ENCODE measurements at regions not wholly inside any gene's neighbourhood (a gene's known extent, or its start where the extent isn't known, plus 50 kb on each side); places are given as distances from the start of the nearest gene placed in this dataset.
"Not testable (repeated sequence)": the region's sequence is repeated elsewhere in the genome, so short reads cannot be mapped to it uniquely, and the experiment has no call there.

- H3K4me1 ChIP-seq (ENCODE audit: control insufficient read depth in 1 of 2, insufficient read depth in 2 of 2, low read length in 2 of 2); H3K9ac ChIP-seq (ENCODE audit: low read length); H3K9me2 ChIP-seq (ENCODE audit: insufficient read depth); CTCF ChIA-PET; H3K27ac ChIP-seq (ENCODE audit: low read depth, low read length); H3K4me3 ChIP-seq (replicated peaks in 1 of 2; ENCODE audit: low read depth in 1 of 2, low read length in 2 of 2); H4K20me1 ChIP-seq (ENCODE audit: insufficient read depth); intact Hi-C loops (cut with micrococcal nuclease); RAD21 ChIA-PET (ENCODE audit: low non-redundant PET in 1 of 2, low total read pairs in 2 of 2, uncharacterized antibody in 2 of 2, unreplicated experiment in 2 of 2); H3K36me3 ChIP-seq (ENCODE audit: control insufficient read depth in 1 of 2, insufficient read depth in 2 of 2, low read length in 2 of 2); H3K27me3 ChIP-seq (ENCODE audit: insufficient read depth, low read length); POLR2A ChIA-PET; H3K4me2 ChIP-seq (ENCODE audit: low read length); ATAC-seq; DNase-seq (ENCODE audit: low read depth, low spot score); H3K79me2 ChIP-seq (ENCODE audit: insufficient read depth, low read length); H2AFZ ChIP-seq (ENCODE audit: low read depth, low read length, poor library complexity, severe bottlenecking); H3K9me3 ChIP-seq (ENCODE audit: control insufficient read depth in 1 of 2, insufficient read depth in 1 of 2, low read depth in 1 of 2, low read length in 2 of 2); BruUV-seq (replicated peaks): not testable (repeated sequence)
Observed at GRCh38 chrX:137884813-137885212, 318.9 kb downstream of the ZIC3 start.

GRCh38 chrX:137891431-137891830 is 325.5 kb downstream of the ZIC3 start:
- TF ChIP-seq CTCF (IDR thresholded peaks at IDR 0.05 in 2 of 3, conservative IDR thresholded peaks at IDR 0.05 in 1 of 3; ENCODE audit: borderline replicate concordance in 1 of 3, insufficient read depth in 1 of 3, low read depth in 2 of 3, low read length in 2 of 3) = no peak
- no peak for TF ChIP-seq ELF1 (IDR thresholded peaks at IDR 0.05; ENCODE audit: borderline replicate concordance, low read depth)
- TF ChIP-seq CEBPB (IDR thresholded peaks at IDR 0.05; ENCODE audit: low read depth) = no peak
- TF ChIP-seq SRF (IDR thresholded peaks at IDR 0.05; ENCODE audit: low read depth) = no peak
- no TSS peak for BruUV-seq (replicated peaks)
- POLR2A ChIA-PET = no interaction called here
- DNase-seq (ENCODE audit: low read depth, low spot score) = no peak
- Histone ChIP-seq H4K20me1 (ENCODE audit: insufficient read depth) (no peaks in the 10 kb centered on the region), H3K9ac (ENCODE audit: low read length) (no peak overlapping the region), H3K27ac (ENCODE audit: low read depth, low read length) (no peak overlapping the region), H3K79me2 (ENCODE audit: insufficient read depth, low read length) (no peaks in the 10 kb centered on the region), H3K27me3 (ENCODE audit: insufficient read depth, low read length) (no peaks in the 10 kb centered on the region), H3K9me2 (ENCODE audit: insufficient read depth) (no peaks in the 10 kb centered on the region), H3K4me3 (replicated peaks in 1 of 2; ENCODE audit: low read depth in 1 of 2, low read length in 2 of 2) (no peak overlapping the region), H3K36me3 (ENCODE audit: control insufficient read depth in 1 of 2, insufficient read depth in 2 of 2, low read length in 2 of 2) (no peaks in the 10 kb centered on the region), H3K4me2 (ENCODE audit: low read length) (no peak overlapping the region), H2AFZ (ENCODE audit: low read depth, low read length, poor library complexity, severe bottlenecking) (no peak overlapping the region), H3K9me3 (ENCODE audit: control insufficient read depth in 1 of 2, insufficient read depth in 1 of 2, low read depth in 1 of 2, low read length in 2 of 2) (no peaks in the 10 kb centered on the region), H3K4me1 (ENCODE audit: control insufficient read depth in 1 of 2, insufficient read depth in 2 of 2, low read length in 2 of 2) (no peaks in the 10 kb centered on the region)
- ATAC-seq = no peak
- intact Hi-C loops (cut with micrococcal nuclease) = no loop called here
- CTCF ChIA-PET = no interaction called here
- RAD21 ChIA-PET (ENCODE audit: low non-redundant PET in 1 of 2, low total read pairs in 2 of 2, uncharacterized antibody in 2 of 2, unreplicated experiment in 2 of 2) = no interaction called here
